Naive B cell (primary cell): ENCODE measurements at regions not wholly inside any gene's neighbourhood (a gene's known extent, or its start where the extent isn't known, plus 50 kb on each side); places are given as distances from the start of the nearest gene placed in this dataset.
A peak's percentile ranks its signal among the peaks of the same experiment; 100 is the strongest.
"Not testable (repeated sequence)": the region's sequence is repeated elsewhere in the genome, so short reads cannot be mapped to it uniquely, and the experiment has no call there.

ENCODE experiments used
- ATAC-seq, 2 donors: fragments of 150-1000 bp; cut with Tn5 transposase; 2 replicates each; pipeline ENCODE4 v1.10.0; 2021; ENCODE audit warnings: low read depth in 2 of 2, mild to moderate bottlenecking in 2 of 2, moderate library complexity in 2 of 2
- DNase-seq: peaks from one replicate; pipeline ENCODE4 v3.0.0; 2022
- H3K27ac Mint-ChIP-seq, 6 donors: one replicate each; pipeline ENCODE4 v1.8.0; 2020 to 2022; ENCODE audit warnings: mild to moderate bottlenecking in 6 of 6, mixed read lengths in 6 of 6, moderate library complexity in 5 of 6, inconsistent platforms in 2 of 6
- H3K27me3 Mint-ChIP-seq, 3 donors: one replicate each; pipeline ENCODE4 v1.8.0; 2021 to 2022; ENCODE audit warnings: mixed read lengths in 3 of 3, mild to moderate bottlenecking in 1 of 3
- H3K36me3 Mint-ChIP-seq, 2 donors: one replicate each; pipeline ENCODE4 v1.8.0; 2020 to 2022; ENCODE audit warnings: mixed read lengths in 2 of 2, inconsistent platforms in 1 of 2, mild to moderate bottlenecking in 1 of 2
- H3K4me1 Mint-ChIP-seq, 3 donors: one replicate each; pipeline ENCODE4 v1.8.0; 2020 to 2022; ENCODE audit warnings: mixed read lengths in 3 of 3, inconsistent platforms in 1 of 3, mild to moderate bottlenecking in 1 of 3, moderate library complexity in 1 of 3
- H3K4me3 Mint-ChIP-seq, 8 donors: one replicate each; pipeline ENCODE4 v1.8.0; 2020 to 2022; ENCODE audit warnings: mild to moderate bottlenecking in 8 of 8, mixed read lengths in 8 of 8, moderate library complexity in 8 of 8, inconsistent platforms in 2 of 8
- H3K9me3 Mint-ChIP-seq, 7 donors: one replicate each; pipeline ENCODE4 v1.8.0; 2020 to 2022; ENCODE audit warnings: mixed read lengths in 7 of 7, mild to moderate bottlenecking in 5 of 7, inconsistent platforms in 2 of 7, moderate library complexity in 1 of 7

DNA sequence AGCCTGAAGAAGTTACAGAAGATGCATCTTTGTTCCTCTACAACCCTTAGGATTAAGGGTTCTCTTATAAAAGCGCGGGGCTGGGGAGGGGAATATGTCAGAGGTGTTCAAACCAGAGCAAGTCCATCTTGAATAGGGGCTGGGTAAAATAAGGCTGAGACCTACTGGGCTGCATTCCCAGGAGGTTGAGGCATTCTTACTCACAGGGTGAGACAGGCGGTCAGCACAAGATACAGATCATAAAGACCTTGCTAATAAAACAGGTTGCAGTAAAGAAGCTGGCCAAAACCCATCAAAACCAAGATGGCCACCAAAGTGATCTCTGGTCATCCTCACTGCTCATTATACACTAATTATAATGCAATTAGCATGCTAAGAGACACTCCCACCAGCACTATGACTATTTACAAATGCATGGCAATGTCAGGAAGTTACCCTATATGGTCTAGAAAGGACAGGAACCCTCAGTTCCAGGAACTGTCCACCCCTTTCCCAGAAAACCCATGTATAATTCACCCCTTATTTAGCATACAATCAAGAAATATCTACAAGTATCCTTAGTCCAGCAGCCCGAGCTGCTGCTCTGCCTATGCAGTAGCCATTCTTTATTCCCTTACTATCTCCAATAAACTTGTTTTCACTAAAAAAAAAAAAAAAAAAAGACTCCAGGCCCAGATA, 108.1 kb upstream of the FOXN3 start:
- H3K4me1 Mint-ChIP-seq: peaks cover 10 to 19% (median 17%) of the 10 kb centered on the region in 3 donors
- H3K9me3 Mint-ChIP-seq: peaks cover 4 to 28% (median 20%) of the 10 kb centered on the region in 7 donors
- no peak for DNase-seq
- H3K36me3 Mint-ChIP-seq: peaks cover 17 to 23% of the 10 kb centered on the region in 2 donors
- peak overlapping the region in 3 of 6 donors; percentile 14 to 57 (median 34) for H3K27ac Mint-ChIP-seq
- peak overlapping the region in 1 of 8 donors; percentile 38 for H3K4me3 Mint-ChIP-seq
- ATAC-seq: no peak
- no peaks in the 10 kb centered on the region for H3K27me3 Mint-ChIP-seq

DNA sequence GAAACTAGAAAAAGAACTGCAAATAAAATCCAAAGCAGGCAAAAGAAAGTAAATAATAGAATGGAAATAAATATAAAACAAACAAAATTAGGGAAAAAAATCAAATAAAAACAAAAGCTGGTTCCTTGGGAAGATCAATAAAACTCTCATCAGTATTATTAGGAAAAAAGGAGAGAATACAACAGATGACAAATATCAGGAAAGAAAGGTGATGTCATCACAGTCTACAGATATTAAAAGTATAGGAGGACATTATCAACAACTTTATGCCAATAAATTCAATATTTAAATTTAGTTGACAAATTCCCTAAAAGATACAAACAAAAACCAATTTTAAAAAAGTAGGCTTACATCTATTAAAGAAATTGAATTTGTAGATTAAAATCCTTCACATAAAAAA, 107.4 kb upstream of the FOXN3 start:
- no peak for ATAC-seq

GRCh38 chr14:89521988-89522387, 105.0 kb upstream of the FOXN3 start:
- H3K9me3 Mint-ChIP-seq: peaks cover 0 to 22% (median 17%) of the 10 kb centered on the region in 7 donors
- DNase-seq (no peak), ATAC-seq (no peak)
- H3K27ac Mint-ChIP-seq: peak overlapping the region in 1 of 6 donors; percentile 44
- no peak overlapping the region for H3K4me3 Mint-ChIP-seq
- H3K27me3 Mint-ChIP-seq: no peaks in the 10 kb centered on the region
- H3K36me3 Mint-ChIP-seq: peaks cover 15 to 20% of the 10 kb centered on the region in 2 donors
- peaks cover 19 to 40% (median 29%) of the 10 kb centered on the region in 3 donors for H3K4me1 Mint-ChIP-seq

More for the DNA sequence above, 107.4 kb upstream of the FOXN3 start:
- H3K36me3 Mint-ChIP-seq: peaks cover 17 to 23% of the 10 kb centered on the region in 2 donors
- no peak overlapping the region for H3K4me3 Mint-ChIP-seq
- H3K27me3 Mint-ChIP-seq: no peaks in the 10 kb centered on the region
- DNase-seq: no peak
- H3K27ac Mint-ChIP-seq: peak overlapping the region in 1 of 6 donors; percentile 48
- H3K9me3 Mint-ChIP-seq: peaks cover 4 to 26% (median 18%) of the 10 kb centered on the region in 7 donors
- peaks cover 11 to 22% (median 15%) of the 10 kb centered on the region in 3 donors for H3K4me1 Mint-ChIP-seq

DNA sequence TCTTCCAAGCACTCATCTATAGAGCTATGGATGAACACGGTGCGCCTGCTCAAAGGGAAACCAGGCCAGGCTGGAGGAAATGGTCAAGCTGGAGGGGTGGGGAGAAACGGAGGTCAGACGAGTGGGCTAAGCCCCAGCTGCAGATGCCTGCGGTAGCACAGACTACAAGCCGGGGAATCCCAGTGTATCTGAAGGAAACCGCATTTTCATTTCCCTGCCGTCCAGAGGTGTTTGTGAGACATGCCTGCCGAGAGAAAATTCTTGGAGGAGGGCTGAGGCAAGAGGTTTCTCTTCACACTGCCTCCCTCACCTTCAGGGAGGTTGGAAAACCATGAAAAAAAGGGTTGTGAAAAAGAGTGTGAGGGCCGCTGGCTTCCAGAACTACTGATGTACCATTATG, 102.0 kb upstream of the FOXN3 start:
- Mint-ChIP-seq H3K9me3 (peaks cover 0 to 20% (median 14%) of the 10 kb centered on the region in 7 donors), H3K27ac (no peak overlapping the region), H3K4me3 (no peak overlapping the region), H3K27me3 (no peaks in the 10 kb centered on the region), H3K4me1 (peaks cover 14 to 34% (median 29%) of the 10 kb centered on the region in 3 donors), H3K36me3 (peaks cover 15 to 21% of the 10 kb centered on the region in 2 donors)
- no peak for DNase-seq
- no peak for ATAC-seq

GRCh38 chr14:89516173-89516572, 99.1 kb upstream of the FOXN3 start:
- H3K4me1 Mint-ChIP-seq: peaks cover 24 to 50% (median 47%) of the 10 kb centered on the region in 3 donors

DNA sequence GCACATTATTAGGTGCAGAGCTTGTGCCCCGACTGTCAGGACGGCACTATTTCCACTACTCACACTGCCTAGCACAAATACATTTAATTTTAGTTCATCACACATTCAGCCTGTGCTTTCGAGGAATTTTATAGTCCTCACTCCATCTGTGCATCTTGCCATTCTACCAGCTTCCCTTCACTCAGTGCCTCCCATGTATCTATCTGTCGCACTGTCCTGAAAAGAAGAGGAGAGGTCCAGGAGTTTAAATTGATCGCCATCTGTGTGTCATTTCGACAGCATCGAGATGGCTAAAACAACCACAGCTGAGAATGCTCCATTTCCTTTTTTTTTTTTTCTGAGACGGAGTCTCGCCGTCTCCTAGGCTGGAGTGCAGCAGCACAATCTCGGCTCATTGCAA, 97.6 kb upstream of the FOXN3 start:
- Mint-ChIP-seq H3K27me3 (no peaks in the 10 kb centered on the region), H3K36me3 (peaks cover 0 to 9% of the 10 kb centered on the region in 2 donors), H3K4me3 (no peak overlapping the region), H3K4me1 (peaks cover 39 to 62% (median 60%) of the 10 kb centered on the region in 3 donors), H3K27ac (no peak overlapping the region), H3K9me3 (peaks cover 0 to 4% (median 0%) of the 10 kb centered on the region in 7 donors)
- DNase-seq (no peak), ATAC-seq (no peak)

More at GRCh38 chr14:89516173-89516572, 99.1 kb upstream of the FOXN3 start:
- no peak for ATAC-seq
- Mint-ChIP-seq H3K27ac (peak overlapping the region in 1 of 6 donors; percentile 61), H3K27me3 (no peaks in the 10 kb centered on the region), H3K9me3 (peaks cover 0 to 7% (median 2%) of the 10 kb centered on the region in 7 donors), H3K36me3 (peaks cover 4 to 10% of the 10 kb centered on the region in 2 donors), H3K4me3 (peak overlapping the region in 1 of 8 donors; percentile 35)
- DNase-seq: no peak

DNA sequence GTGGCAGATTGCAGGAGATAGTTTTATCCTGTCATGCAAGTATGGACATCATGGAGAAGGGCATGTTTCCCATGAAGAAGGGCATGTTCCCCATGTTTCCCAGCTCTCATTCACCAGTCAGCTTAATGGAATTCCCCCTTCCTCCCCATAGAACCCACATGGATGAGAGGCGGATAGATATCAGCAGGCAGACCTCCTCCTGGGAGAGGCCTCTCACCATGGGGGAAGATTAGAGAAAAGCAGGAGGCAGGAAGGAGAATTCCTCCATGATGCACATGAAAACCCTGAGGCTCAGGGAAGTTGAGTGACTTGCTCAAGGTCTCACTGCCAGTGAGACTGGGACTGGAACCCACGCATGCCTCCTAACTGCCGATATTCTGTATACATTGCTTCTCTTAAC, 92.9 kb upstream of the FOXN3 start:
- DNase-seq (no peak), ATAC-seq (no peak)
- peaks cover 34 to 55% (median 37%) of the 10 kb centered on the region in 3 donors for H3K4me1 Mint-ChIP-seq
- H3K27ac Mint-ChIP-seq: peak overlapping the region; percentile 88 to 99 (median 96)
- no peaks in the 10 kb centered on the region for H3K36me3 Mint-ChIP-seq
- H3K9me3 Mint-ChIP-seq: no peaks in the 10 kb centered on the region
- H3K27me3 Mint-ChIP-seq: no peaks in the 10 kb centered on the region
- peak overlapping the region in 5 of 8 donors; percentile 67 to 91 (median 84) for H3K4me3 Mint-ChIP-seq

- no peaks in the 10 kb centered on the region for H3K9me3 Mint-ChIP-seq
- DNase-seq: no peak
- no peak for ATAC-seq
- H3K36me3 Mint-ChIP-seq: no peaks in the 10 kb centered on the region
- peaks cover 42 to 61% (median 44%) of the 10 kb centered on the region in 3 donors for H3K4me1 Mint-ChIP-seq
- peak overlapping the region in 3 of 6 donors; percentile 12 to 77 (median 65) for H3K27ac Mint-ChIP-seq
- no peaks in the 10 kb centered on the region for H3K27me3 Mint-ChIP-seq
- peak overlapping the region in 1 of 8 donors; percentile 42 for H3K4me3 Mint-ChIP-seq
These were observed 91.8 kb upstream of the FOXN3 start for GRCh38 chr14:89508863-89509262.

- no peaks in the 10 kb centered on the region for H3K27me3 Mint-ChIP-seq
- ATAC-seq (no peak), DNase-seq (no peak)
- H3K9me3 Mint-ChIP-seq: no peaks in the 10 kb centered on the region
- peak overlapping the region in 1 of 8 donors; percentile 30 for H3K4me3 Mint-ChIP-seq
- H3K27ac Mint-ChIP-seq: peak overlapping the region in 5 of 6 donors; percentile 23 to 92 (median 71)
- peaks cover 47 to 67% (median 49%) of the 10 kb centered on the region in 3 donors for H3K4me1 Mint-ChIP-seq
- H3K36me3 Mint-ChIP-seq: no peaks in the 10 kb centered on the region
These were observed 91.0 kb upstream of the FOXN3 start for GRCh38 chr14:89507926-89508460.

DNA sequence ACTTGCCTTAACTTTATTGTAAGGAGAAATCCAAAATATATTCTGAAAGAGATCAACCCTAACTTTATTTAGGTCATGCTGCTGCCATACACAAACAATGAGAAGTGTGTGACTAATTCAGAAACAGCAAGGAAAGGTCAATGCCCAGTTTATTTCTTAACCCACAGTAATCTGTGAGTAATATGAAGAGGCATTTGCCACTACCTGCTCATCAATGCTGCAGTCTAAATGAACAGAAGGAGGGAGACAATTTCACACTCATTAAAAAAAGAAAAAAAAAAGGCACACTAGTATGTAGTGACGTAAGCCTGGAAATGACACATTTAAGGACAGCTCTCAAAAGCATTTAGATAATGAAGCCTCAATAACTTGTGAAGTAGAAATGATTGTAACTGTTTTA, 90.5 kb upstream of the FOXN3 start:
- ATAC-seq (no peak), DNase-seq (no peak)
- no peak overlapping the region for H3K4me3 Mint-ChIP-seq
- no peaks in the 10 kb centered on the region for H3K36me3 Mint-ChIP-seq
- no peaks in the 10 kb centered on the region for H3K27me3 Mint-ChIP-seq
- peak overlapping the region in 1 of 6 donors; percentile 23 for H3K27ac Mint-ChIP-seq
- no peaks in the 10 kb centered on the region for H3K9me3 Mint-ChIP-seq
- H3K4me1 Mint-ChIP-seq: peaks cover 47 to 71% (median 53%) of the 10 kb centered on the region in 3 donors

- peaks cover 42 to 68% (median 49%) of the 10 kb centered on the region in 3 donors for H3K4me1 Mint-ChIP-seq
- not testable (repeated sequence) for H3K27ac Mint-ChIP-seq
These were observed 89.9 kb upstream of the FOXN3 start for GRCh38 chr14:89506891-89507452.

DNA sequence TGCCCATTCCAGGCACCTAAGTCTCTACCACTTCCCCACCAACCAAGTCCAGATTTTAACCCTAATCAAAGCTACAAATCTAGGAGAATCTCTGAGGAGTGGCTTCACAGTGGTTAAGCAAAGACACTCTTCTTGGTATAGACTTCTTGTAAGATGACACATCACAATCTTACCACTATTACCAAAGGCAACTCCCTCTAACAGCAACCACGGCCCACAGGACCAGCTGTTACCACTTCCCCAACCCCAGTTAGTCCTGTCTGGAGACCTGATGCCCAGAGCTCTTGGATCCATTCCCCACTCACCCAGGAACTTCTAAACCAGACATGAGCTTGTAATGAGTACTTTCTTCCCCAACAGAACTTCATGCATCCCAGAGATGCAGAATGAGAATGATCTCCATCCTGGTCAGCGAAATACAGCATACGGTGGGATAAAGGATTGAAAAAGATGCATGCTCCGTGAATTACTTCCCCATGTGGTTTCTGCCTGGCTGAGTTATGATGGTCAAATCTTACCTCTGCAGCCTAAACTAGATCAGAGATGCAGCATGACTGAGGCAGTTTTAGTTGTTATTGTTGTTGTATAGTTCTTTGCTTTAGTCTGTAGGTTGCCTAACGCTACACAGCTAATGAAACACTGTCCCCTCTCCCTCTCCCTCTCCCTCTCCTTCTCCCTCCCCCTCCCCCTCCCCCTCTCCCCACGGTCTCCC, 87.7 kb upstream of the FOXN3 start:
- no peaks in the 10 kb centered on the region for H3K27me3 Mint-ChIP-seq
- peaks cover 6 to 8% of the 10 kb centered on the region in 2 donors for H3K36me3 Mint-ChIP-seq
- peak overlapping the region in 1 of 8 donors; percentile 35 for H3K4me3 Mint-ChIP-seq
- no peaks in the 10 kb centered on the region for H3K9me3 Mint-ChIP-seq
- H3K4me1 Mint-ChIP-seq: peaks cover 22 to 49% (median 31%) of the 10 kb centered on the region in 3 donors
- ATAC-seq (peak; percentile 47 to 52), DNase-seq (no peak)
- H3K27ac Mint-ChIP-seq: peak overlapping the region in 4 of 6 donors; percentile 46 to 91 (median 72)

More at GRCh38 chr14:89506891-89507452, 89.9 kb upstream of the FOXN3 start:
- H3K27me3 Mint-ChIP-seq, H3K9me3 Mint-ChIP-seq, DNase-seq, H3K36me3 Mint-ChIP-seq, ATAC-seq: not testable (repeated sequence)
- H3K4me3 Mint-ChIP-seq: peak overlapping the region in 1 of 8 donors; percentile 33

GRCh38 chr14:89504091-89504490, 87.1 kb upstream of the FOXN3 start:
- DNase-seq (no peak), ATAC-seq (no peak)
- H3K4me3 Mint-ChIP-seq: peak overlapping the region in 1 of 8 donors; percentile 44
- H3K27ac Mint-ChIP-seq: peak overlapping the region in 3 of 6 donors; percentile 44 to 80 (median 72)
- H3K36me3 Mint-ChIP-seq: peaks cover 6 to 8% of the 10 kb centered on the region in 2 donors
- peaks cover 22 to 43% (median 29%) of the 10 kb centered on the region in 3 donors for H3K4me1 Mint-ChIP-seq
- H3K9me3 Mint-ChIP-seq: no peaks in the 10 kb centered on the region
- no peaks in the 10 kb centered on the region for H3K27me3 Mint-ChIP-seq
